HG02610 (cell line): ENCODE measurements at regions not wholly inside any gene's neighbourhood (a gene's known extent, or its start where the extent isn't known, plus 50 kb on each side); places are given as distances from the start of the nearest gene placed in this dataset.

ENCODE experiments used
- ATAC-seq: cut with Tn5 transposase; IDR thresholded peaks from one replicate; pipeline ENCODE4 v1.9.1; 2021; ENCODE audit warnings: mild to moderate bottlenecking, moderate library complexity; ENCODE audit not compliant: unreplicated experiment

DNA sequence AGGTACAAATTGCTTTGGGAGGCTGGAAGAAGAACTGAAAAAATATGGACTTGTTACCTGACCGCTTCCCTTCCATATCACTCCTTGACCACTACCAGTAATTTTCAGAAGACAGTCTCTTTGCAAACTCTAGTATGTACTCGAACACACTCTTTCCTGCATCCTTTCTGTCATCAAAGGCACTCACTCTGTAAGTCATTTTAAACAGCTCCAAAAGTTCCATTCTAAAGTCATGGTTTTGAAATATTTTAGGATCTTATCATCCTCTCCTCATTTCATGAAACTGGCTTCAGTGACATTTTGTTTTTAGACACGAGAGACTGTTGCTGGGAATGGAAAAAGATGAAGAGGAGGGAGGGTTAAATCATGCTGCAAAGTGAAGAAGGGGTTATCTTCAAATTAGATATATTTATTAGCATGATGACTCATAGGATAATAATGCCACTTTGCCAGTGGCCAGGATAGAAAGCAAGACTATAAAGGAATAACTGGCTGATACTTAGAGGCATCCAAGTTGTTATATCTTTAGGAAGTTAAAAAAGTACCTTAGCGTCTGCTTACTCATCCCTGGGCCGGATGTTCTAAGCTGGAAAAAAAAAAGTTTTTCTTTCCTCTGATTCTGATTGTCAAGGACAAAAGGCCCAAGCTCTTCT is 549.3 kb downstream of the METTL15 start:
- no peak for ATAC-seq

DNA sequence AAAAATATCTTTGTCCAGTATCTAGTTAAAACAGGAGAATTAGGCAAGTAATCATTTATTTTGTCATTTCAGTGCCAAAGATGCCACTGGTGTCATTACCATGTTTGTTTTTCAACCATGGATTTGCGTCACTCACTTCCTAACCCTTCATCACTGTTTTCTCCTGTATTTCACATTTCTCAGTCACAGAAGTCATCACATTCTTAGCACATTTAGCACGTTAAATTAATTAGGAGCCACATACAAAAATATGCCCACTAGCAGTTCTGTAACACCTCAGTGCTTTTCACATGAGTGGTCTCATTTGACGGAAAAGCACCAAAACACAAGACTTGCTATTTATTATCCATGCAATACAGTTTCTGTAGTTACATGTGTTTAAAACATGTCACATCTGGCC is 546.0 kb downstream of the METTL15 start:
- no peak for ATAC-seq

DNA sequence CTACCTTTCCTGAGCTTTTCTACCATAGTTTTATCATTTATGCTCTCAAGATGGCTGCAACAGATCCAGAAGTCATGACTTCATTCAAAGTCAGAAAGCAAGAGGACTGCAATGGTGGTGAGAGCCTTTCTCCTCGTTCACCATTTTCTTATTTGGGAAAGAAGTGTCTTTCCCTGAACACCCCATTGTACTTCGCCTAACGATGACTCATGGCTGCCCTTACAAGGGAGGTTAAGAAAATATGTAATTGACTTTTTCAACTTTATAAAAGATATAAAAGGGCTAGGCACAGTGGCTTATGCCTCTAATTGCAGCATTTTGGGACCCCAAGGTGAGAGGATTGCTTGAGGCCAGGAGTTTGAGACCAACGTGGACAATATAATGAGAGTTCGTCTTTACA is 541.7 kb downstream of the METTL15 start:
- ATAC-seq = no peak

DNA sequence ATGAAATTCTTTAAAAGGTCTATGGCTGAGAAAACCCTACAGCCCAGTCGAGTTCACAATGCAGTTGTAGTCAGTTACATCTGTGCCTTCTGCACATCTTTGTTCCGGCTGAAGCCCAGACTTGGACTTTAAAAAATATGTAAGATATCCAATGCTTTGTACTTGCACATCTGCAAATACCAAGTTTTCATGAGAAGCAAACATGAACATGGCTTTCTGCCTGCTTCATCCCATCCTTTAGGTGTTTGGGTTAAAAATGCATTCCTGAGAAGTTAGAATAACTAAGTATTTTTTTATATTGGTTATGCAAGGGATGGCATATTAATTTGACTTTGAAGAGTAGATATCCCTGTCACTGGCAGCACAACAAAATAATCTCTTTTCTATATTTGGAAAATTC is 528.4 kb downstream of the METTL15 start:
- ATAC-seq = no peak

DNA sequence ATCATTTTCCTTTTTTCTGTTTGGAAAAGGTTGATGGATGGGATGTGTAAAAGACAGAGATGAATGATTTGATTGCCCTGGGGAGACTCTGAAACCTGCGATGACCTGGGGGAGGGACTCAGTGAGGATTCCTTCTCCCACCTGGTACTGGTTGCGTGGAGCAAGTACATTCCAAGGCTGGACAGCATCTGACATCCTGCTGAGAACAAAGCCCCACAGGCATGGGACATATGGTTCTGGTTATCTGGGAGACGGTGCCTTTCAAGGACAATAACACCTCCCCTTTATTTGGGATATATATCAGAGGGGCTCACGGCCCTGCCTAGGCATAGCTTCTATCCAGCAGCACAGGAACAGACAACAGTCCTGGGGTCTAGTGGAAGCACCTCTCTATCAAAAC is 527.8 kb downstream of the METTL15 start:
- ATAC-seq = no peak

DNA sequence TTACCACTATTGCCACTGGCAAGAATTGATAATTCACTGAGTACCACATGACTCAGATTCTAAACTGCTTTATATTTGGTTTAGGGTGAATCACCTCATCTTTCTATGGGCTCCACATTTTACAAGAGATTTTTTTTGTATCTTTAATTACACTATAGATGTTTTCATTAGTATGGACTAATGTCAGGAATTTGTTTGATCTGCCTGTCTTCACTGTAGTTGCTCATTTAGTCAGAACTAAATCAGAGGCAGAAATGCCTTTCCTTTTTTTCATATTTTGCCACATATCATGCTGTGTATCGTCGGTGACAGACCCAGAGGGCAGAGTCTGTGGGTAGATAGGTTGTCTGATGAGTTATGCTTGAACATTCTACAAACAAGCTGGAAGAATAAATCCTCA is 524.1 kb downstream of the METTL15 start:
- no peak for ATAC-seq

DNA sequence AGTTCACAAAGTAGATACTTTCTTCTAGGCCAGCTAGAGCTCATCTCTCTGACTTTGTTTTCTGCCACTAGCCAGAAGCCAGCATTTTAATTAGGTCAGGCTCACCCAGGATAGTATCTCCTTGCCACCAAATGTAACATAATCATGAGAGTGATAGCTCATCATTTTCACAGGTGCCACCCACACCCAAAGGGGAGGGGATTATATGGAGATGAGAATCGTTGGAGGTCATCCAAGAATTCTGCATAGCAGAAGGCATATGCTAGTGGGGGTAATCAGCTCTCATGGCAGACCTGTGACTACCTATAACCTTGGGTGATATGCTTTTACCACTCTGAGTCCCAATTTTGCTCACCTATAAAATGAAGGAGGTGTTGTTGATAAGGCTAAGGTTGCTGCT is 523.0 kb downstream of the METTL15 start:
- no peak for ATAC-seq

DNA sequence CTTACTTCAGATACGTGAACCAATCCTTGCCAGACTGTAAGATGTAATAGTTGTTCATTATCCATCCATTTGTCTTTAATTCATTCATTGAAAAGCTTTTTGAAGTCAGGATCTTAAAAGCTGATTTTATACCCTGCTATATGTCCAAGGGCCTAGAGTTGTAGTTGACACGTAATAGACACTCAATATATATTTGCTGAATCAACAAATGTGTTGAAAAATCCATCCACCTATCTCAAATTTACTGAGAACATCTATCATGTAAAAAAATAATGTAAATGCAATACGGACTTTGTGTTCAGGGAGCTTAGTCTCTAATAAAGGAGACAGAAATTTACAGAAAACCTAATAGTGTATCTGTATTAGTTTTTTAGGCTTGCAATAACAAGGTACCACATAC is 521.0 kb downstream of the METTL15 start:
- no peak for ATAC-seq

DNA sequence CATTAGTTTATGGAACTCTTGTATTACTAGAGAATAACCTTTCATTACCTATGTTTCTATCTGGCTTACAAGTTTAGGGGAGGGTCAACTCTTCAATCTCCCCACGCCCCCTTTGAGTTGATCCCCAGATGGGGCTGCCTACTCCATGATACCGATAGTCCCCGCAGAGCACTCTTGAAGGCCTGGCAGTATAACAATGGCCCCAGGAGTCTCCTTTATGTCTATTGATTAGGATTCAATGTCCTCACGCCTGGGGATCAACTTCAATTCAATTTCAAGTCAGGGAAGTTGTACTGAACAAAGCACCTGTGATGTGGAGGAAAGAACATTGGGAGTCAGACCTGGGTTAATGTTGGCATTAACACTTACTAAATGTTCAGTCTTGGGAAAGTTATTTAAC is 520.2 kb downstream of the METTL15 start:
- no peak for ATAC-seq

DNA sequence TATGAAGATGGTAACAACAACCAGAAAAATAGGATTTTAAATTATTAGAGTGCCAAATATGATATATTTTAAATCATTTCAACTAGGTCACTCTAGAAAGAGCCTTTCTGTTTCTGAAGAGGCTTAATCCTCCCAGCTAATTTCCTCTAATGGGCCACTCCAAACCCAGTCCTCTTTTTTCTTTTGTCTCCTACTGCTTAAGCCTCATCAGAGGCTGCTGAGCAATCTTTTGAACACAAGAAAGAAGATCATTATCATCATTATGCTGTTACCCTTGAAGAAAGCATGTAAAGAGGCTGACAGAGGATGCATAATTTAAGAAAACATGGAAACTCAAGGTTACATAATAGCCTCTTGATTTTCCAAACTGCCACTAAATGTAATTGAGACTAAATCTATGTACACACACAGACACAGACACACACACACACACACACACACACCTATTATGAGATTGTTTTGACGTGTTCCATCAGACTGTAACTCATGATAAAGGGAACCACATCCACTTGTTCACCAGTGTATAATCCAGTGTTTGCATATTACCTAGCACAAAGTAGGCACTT is 519.6 kb downstream of the METTL15 start:
- no peak for ATAC-seq

DNA sequence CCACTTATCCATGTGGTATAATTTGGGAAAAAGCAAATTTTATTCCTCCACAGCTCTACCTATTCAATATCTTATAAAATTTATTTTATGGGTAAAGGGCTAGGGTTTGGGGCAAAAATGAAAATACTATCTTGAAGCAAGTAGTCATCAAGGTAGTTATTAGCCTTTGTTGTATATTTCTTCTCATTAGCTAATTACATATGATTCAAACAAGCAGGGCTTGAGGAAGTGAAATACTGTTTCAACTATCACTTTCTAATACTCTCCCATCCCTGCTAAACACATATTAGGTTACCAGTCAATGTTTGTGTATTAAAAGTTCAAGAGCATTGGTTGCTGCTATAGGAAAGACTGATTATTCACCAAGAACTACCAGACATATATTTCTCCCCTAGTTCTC is 517.3 kb downstream of the METTL15 start:
- ATAC-seq = no peak

DNA sequence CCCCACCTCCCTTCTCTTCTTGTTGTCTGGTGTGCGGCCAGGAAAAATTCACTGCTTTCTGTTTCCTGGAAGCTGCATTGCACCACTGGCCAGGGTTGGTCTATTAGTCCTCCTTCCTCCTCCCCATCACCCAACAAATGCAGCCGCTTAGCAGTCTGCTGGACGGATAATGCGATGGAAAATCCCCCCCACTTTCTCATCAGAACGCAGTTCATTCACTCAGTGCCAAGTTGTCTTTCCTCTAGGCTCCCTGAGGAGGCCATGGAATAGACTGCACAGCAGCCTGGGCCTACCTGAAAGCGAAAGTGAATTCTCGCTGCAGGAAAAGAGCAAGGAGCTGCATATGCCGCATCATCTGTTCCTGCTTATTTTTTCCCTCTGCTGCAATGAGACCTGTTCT is 513.6 kb downstream of the METTL15 start:
- no peak for ATAC-seq

DNA sequence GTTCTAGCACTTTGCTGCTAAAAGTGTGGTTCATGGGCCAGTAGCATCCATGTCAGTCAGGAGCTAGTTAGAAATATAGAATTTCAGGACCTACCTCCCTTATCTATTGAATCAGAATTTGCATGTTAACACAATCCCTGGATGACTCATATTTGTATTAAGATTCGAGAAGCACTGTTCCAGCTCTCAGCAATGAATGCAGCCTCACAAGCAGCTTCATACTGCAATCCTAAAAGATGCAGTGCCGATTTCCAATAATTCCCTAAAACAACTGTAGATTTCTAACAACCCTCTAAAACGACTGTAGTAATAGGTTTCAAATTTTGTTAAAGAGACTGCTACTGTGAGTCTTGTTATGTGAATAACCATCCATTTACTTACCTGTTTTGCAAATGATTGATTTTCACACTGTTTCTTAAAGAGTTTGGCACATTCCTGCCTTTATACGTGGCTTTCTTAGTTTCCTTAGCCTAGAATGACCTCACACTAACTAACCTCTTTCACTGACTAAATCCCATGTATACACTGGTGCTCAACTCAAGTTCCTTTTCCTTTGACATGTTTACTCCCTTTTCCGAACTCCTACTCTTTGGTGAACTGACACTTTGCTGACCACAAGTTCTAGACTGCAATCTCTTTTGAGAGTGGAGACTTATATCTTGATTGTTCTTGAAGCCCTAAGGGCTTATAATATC is 511.8 kb downstream of the METTL15 start:
- no peak for ATAC-seq

DNA sequence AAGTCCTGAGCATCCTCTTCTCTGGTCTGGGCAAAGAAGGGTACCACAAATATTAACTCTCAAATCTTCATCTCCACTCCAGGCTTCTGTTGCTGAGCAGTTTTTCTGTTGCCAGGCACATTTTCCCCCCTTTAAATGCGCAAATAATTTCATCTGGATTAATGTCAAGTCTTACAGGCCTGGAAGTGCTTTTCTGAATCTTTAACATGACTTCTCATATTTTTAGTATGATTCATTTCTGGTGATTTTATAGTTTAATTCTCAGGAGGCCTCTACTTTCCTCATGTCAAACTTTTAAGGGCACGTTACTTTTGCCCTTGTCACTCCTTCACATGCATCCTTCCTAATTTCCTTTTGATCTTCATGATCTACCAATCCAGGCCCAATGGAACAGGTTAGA is 510.2 kb downstream of the METTL15 start:
- ATAC-seq = no peak

DNA sequence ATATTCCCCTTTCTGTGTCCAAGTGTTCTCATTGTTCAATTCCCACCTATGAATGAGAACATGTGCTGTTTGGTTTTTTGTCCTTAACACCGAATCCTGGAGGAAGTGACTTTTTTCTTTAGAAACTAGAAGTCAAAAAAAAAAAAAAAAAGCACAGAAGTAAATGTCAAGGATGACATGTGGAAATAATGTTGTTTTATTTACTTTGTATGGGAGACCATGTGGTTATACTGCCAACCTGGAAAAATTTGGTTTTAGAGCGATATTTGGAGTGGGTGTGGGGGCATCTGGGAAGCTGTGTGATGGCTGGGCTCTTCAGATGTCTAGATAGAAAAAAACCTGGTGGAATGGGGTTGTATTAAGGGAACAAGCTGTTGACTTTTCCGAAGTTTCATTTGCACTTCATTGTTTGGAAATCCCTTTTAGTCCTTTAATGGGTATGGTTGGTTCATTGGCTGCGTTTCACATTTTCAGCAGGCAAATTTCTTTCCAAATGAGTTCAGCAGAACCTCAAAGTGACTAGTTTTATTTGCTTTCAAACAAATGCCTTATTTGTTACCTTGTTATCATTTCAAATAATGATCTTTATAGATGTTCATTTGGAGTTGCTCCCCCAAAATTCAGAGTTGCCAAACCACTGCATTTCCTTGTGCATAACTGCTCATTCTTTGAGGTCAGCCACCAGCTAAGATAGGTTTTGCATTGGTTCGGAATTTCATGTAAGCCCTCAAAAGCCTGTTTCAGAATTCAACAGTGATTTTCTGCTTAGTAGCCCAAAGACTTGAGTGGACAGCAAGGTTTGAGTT is 508.2 kb downstream of the METTL15 start:
- no peak for ATAC-seq

DNA sequence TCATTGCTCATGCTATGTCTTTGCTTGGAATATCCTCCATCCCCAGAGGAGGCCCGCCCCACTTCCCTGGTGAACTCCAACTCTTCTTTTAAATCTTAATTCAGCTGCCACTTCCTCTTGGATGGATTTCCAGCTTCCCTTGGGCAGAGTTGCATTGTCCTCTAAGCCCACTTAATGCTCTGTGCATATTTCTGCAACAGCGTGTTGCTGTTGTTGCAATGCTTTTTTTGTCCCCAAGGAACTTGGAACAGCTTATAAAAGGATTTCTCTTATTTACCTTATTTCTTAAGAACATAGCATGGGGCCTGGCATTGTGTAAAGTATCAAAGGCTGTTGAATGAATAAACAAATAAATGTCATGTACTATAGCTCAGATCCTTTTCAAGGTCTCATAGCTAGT is 507.4 kb downstream of the METTL15 start:
- no peak for ATAC-seq

DNA sequence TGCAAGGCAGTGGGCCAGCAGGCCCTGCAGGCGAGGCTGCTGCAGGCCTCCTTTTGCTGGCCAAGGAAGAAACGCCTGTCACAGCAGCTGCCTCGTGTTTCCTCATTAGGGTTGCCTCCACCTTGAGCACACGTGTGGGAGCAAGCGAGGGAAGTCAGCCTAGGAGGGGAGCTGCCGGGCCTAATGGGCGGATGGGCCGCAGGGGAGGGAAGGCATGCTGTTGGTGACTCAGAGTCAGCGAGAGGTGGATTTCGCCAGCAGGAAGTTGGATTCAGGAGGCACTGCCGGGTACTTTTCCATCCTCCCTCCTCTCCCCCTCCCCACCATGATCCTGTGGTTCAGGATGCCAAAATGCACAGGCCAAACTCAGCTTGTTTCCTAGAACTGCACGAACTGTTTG is 498.7 kb downstream of the METTL15 start:
- no peak for ATAC-seq

DNA sequence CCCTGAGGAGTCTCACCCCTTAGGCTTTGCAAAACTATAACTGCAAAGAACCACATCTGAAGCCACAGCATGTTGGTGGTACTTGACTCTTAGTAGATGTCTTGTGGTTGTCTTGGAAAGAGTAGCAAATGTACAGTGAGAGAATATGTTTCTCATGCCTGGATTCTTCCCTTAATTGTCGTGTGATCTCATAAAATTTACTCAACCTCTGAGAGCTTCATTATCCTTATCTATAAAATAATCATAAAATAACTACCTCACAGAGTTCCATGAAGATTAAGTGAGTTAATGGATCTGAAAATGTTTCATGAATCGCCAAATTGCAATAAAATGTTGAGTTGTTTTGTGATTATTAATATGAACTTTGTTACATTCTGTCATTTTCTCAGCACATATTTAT is 491.5 kb downstream of the METTL15 start:
- no peak for ATAC-seq

DNA sequence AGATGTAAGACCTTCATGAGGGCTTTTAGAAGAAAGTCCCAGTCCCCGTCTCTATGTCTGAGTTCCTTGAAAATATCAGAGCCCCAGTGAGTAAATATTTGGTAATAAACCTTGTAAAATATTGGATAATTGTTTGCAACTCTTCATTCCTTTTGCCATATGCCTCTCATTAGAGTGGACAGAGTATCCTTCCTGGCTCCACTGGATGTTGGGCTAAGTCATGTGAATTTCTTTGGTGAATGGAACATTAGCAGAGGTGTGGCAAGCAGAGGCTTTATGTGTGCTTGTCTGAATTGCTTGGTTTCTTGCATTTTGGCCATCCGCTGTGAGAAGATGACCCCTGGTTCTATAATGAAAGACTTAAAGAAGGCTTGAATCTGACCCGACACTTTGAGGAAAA is 490.3 kb downstream of the METTL15 start:
- ATAC-seq = no peak

DNA sequence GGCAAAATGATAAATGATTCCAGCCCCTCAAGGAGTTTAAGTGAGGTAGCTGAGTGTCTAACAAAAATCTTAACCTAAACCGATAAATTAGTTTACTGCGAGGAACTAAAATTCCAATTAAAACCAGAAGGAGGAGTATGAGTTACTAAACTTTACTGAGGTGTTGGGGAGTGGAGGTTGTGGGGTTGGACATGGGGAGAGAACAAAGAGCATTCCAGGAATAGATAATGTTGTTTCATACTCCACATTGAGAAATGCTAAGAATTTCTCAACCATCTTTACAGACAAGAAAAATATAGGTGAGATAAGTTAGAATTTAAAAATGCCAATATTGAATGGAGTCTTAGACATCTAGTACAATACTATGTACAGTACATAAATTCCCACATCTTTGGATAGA is 488.6 kb downstream of the METTL15 start:
- no peak for ATAC-seq

DNA sequence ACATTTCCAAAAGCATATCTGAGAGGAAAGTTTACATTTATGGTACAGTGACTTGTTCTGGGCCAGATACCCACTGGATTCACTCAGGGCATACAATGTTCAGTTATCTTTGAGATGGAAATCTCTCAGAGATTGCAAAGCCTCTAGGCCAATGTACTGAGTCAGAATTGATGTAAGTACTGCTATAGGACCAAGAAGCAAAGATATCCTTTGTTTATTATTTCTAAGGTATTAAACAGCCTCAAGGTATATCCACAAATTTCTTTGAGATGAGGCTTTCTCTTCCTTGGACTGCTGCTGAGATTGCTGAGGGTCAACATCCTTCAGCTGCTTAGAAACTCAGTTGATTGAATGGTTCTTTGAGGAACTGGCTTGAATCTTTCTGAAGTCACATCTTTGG is 484.0 kb downstream of the METTL15 start:
- ATAC-seq = no peak

DNA sequence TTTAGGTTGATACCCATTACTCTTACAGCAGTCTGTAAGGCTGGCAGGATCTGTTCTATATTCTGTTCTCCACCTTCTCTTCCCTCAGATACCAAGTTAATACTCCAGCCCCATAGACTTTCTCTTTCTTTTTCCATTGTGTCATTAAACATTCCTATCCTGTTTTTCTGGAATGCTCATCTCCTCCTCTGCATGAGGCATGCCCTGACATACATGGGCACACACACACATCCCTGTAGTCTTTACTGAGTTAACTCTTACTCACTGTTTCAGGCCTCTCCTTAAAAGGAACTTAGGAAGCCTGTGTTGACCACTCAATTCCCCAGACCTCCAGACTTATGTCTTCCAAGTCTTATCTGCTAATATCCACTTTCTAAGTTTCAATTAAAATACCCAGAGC is 476.8 kb downstream of the METTL15 start:
- ATAC-seq = no peak
